ENCODE measurements at regions not wholly inside any gene's neighbourhood (a gene's known extent, or its start where the extent isn't known, plus 50 kb on each side); places are given as distances from the start of the nearest gene placed in this dataset.

GRCh38 chr14:100644784-100645183 lies 57.6 kb upstream of the BEGAIN start:
- no peak for TF ChIP-seq EZH2 (IDR thresholded peaks at IDR 0.05; ENCODE audit: low read length, unreplicated experiment)
- no peak for TF ChIP-seq CTCF (conservative IDR thresholded peaks at IDR 0.05; ENCODE audit: low read depth, low read length)
- TF ChIP-seq EZH2phosphoT487 (IDR thresholded peaks at IDR 0.05; ENCODE audit: borderline replicate concordance, low read length) = no peak
